SU-DHL-6 (cell line): ENCODE measurements at regions not wholly inside any gene's neighbourhood (a gene's known extent, or its start where the extent isn't known, plus 50 kb on each side); places are given as distances from the start of the nearest gene placed in this dataset.

Source experiments
- CTCF ChIP-seq: fragments of 200-600 bp; sonication (generic); IDR thresholded peaks from one replicate; pipeline ENCODE4 v1.5.1; 2017; ENCODE audit warnings: antibody characterized with exemption, mild to moderate bottlenecking, low read length, moderate library complexity; ENCODE audit not compliant: insufficient read depth, poor library complexity, severe bottlenecking
- EZH2phosphoT487 ChIP-seq: fragments of 200-600 bp; sonication (generic), shearing (Covaris generic); conservative IDR thresholded peaks from 2 replicates; pipeline ENCODE4 v1.6.1; 2018; ENCODE audit warnings: mild to moderate bottlenecking, antibody characterized with exemption, low read length, moderate library complexity, mixed read lengths

GRCh38 chr1:229093238-229093540 is 177.7 kb upstream of the RAB4A start:
- TF ChIP-seq CTCF (no peak), EZH2phosphoT487 (no peak)
